Adrenal gland (tissue), 5 donors: ENCODE measurements at regions not wholly inside any gene's neighbourhood (a gene's known extent, or its start where the extent isn't known, plus 50 kb on each side); places are given as distances from the start of the nearest gene placed in this dataset.

Experiments
- POLR2A ChIP-seq, 2 donors: fragments of 450-650 bp; IDR thresholded peaks; one replicate each; pipeline ENCODE4 v1.6.1; 2017; ENCODE audit warnings: antibody characterized with exemption in 2 of 2, mild to moderate bottlenecking in 2 of 2, moderate library complexity in 1 of 2
- TF ChIP-seq, protein P1 (sequence below), 6 experiments: fragments of 450-650 bp in 4 of 6; fragments of 200-600 bp in 2 of 6; sonication (generic) in 1 of 6; IDR thresholded peaks; 1 replicate in 5 of 6; 2 replicates in 1 of 6; pipeline versions ENCODE4 v1.5.1 to v1.8.0; 2016 to 2021; ENCODE audit warnings: antibody characterized with exemption in 6 of 6, mild to moderate bottlenecking in 2 of 6, moderate library complexity in 1 of 6
- donor health status: DM: no; HTN: no; CAD: no.

DNA sequence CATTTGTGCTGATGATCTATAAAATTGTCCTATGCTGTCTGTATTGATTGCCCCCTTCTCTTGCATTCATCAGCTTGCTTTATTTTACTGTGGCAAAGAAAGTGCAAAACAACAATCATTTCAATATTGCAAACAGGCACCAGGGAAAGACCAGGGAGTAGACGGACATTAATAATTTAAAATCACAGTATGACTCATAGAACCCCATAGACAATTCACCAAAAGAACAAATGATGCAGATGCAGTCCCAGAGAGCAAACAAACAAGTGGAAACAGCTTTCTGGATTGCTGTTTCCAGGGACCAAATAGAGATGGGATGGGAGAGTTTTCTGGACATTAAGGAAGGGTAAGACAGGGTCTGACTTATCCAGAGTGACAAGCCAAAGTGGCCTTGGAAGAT, 70.1 kb downstream of the ABCC12 start:
- TF ChIP-seq POLR2A (IDR thresholded peaks at IDR 0.05) = no peak
- TF ChIP-seq, protein P1, sequence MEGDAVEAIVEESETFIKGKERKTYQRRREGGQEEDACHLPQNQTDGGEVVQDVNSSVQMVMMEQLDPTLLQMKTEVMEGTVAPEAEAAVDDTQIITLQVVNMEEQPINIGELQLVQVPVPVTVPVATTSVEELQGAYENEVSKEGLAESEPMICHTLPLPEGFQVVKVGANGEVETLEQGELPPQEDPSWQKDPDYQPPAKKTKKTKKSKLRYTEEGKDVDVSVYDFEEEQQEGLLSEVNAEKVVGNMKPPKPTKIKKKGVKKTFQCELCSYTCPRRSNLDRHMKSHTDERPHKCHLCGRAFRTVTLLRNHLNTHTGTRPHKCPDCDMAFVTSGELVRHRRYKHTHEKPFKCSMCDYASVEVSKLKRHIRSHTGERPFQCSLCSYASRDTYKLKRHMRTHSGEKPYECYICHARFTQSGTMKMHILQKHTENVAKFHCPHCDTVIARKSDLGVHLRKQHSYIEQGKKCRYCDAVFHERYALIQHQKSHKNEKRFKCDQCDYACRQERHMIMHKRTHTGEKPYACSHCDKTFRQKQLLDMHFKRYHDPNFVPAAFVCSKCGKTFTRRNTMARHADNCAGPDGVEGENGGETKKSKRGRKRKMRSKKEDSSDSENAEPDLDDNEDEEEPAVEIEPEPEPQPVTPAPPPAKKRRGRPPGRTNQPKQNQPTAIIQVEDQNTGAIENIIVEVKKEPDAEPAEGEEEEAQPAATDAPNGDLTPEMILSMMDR (IDR thresholded peaks at IDR 0.05) = no peak
